K562 (cell line): ENCODE measurements at regions not wholly inside any gene's neighbourhood (a gene's known extent, or its start where the extent isn't known, plus 50 kb on each side); places are given as distances from the start of the nearest gene placed in this dataset.

Experiments used
- ATAC-seq: fragments of 200-7000 bp; cut with Tn5 transposase; 3 replicates; pipeline ENCODE4 v1.9.1; 2020; ENCODE audit warnings: moderate library complexity
- BruUV-seq: library from RNA; stranded (reverse); fragments of 400-500 nt; replicated peaks from 2 replicates; lab custom pipeline; 2021; lab: Mats Ljungman, UMichigan
- CTCF ChIA-PET: fragments of 300-600 bp; formaldehyde crosslinking; extraction: SDS; loops from one replicate; lab custom pipeline; 2021; ENCODE audit warnings: low intra/inter-chr PET ratio; lab: Yijun Ruan, JAX
- POLR2A ChIA-PET: fragments of 300-600, 350-650 bp; sonication (Branson Sonifier 250); formaldehyde crosslinking; extraction: SDS; loops from one replicate; lab custom pipeline; 2021; ENCODE audit warnings: antibody characterized with exemption, inconsistent platforms; lab: Yijun Ruan, JAX
- DNase-seq, 4 experiments: peaks; one replicate each; pipeline versions ENCODE4 v3.0.0 to v3.0.0-alpha.2; 2011 to 2018; ENCODE audit warnings: low spot score in 3 of 4, mixed read lengths in 3 of 4; ENCODE audit errors: extremely low read depth in 1 of 4
- FAIRE-seq: peaks from 2 replicates; lab custom pipeline; 2011; peaks lifted over from hg19 to GRCh38; lab: Jason Lieb, UNC
- H2AFZ ChIP-seq: 2 replicates; pipeline ENCODE4 v1.6.0; 2011; ENCODE audit warnings: low read depth, low read length, control low read depth, inconsistent platforms
- H3K27ac ChIP-seq: fragments of 200-600 bp; 3 replicates; pipeline ENCODE4 v1.8.0; 2011; ENCODE audit warnings: low read depth, mild to moderate bottlenecking, control low read depth, inconsistent platforms, low read length, moderate library complexity, mixed read lengths; ENCODE audit errors: extremely low read depth
- H3K27me3 ChIP-seq, 2 experiments: fragments of 300-600 bp in 1 of 2; 2 replicates in 1 of 2; 3 replicates in 1 of 2; pipeline versions ENCODE4 v1.6.0 to v1.8.0; 2011; ENCODE audit warnings: inconsistent platforms in 2 of 2, low read length in 2 of 2, mild to moderate bottlenecking in 1 of 2, mixed read lengths in 1 of 2, moderate library complexity in 1 of 2; ENCODE audit not compliant: control insufficient read depth in 2 of 2, insufficient read depth in 2 of 2
- H3K36me3 ChIP-seq: fragments of 300-600 bp; 3 replicates; pipeline ENCODE4 v1.8.0; 2011; ENCODE audit warnings: mild to moderate bottlenecking, low read length, inconsistent platforms; ENCODE audit not compliant: control insufficient read depth, insufficient read depth
- H3K4me1 ChIP-seq, 2 experiments: fragments of 200-600 bp in 1 of 2; replicated peaks in 1 of 2; 2 replicates in 1 of 2; 3 replicates in 1 of 2; pipeline versions ENCODE4 v1.5.1 to v1.8.0; 2011; ENCODE audit warnings: inconsistent platforms in 2 of 2, low read length in 2 of 2, mild to moderate bottlenecking in 1 of 2, mixed read lengths in 1 of 2, moderate library complexity in 1 of 2; ENCODE audit not compliant: control insufficient read depth in 2 of 2, insufficient read depth in 2 of 2
- H3K4me2 ChIP-seq: 2 replicates; pipeline ENCODE4 v1.6.1; 2011; ENCODE audit warnings: low read length, control low read depth, inconsistent platforms, mixed read lengths; ENCODE audit not compliant: insufficient read depth
- H3K4me3 ChIP-seq: fragments of 200-600 bp; sonication (generic), shearing (Covaris generic); 2 replicates; pipeline ENCODE4 v1.5.1; 2016; ENCODE audit warnings: control low read depth, inconsistent platforms
- H3K79me2 ChIP-seq: fragments of 200-600 bp; 3 replicates; pipeline ENCODE4 v1.8.0; 2011; ENCODE audit warnings: low read length, inconsistent platforms; ENCODE audit not compliant: control insufficient read depth, insufficient read depth
- H3K9ac ChIP-seq, 2 experiments: 2 replicates each; pipeline versions ENCODE4 v1.6.0 to v1.6.1; 2011; ENCODE audit warnings: low read depth in 2 of 2, low read length in 2 of 2, control low read depth in 1 of 2, inconsistent platforms in 1 of 2, mild to moderate bottlenecking in 1 of 2, mixed read lengths in 1 of 2; ENCODE audit not compliant: insufficient read depth in 1 of 2
- H3K9me1 ChIP-seq: one replicate; pipeline ENCODE4 v1.6.0; 2011; ENCODE audit warnings: inconsistent platforms, mild to moderate bottlenecking, low read length, moderate library complexity; ENCODE audit not compliant: control insufficient read depth, insufficient read depth
- H3K9me3 ChIP-seq: replicated peaks from 2 replicates; pipeline ENCODE4 v1.5.1; 2011; ENCODE audit warnings: low read depth, low read length, inconsistent platforms; ENCODE audit not compliant: control insufficient read depth, insufficient read depth
- H4K20me1 ChIP-seq: replicated peaks from 2 replicates; pipeline ENCODE4 v1.6.1; 2011; ENCODE audit warnings: low read length, inconsistent platforms, mixed read lengths; ENCODE audit not compliant: control insufficient read depth, insufficient read depth
- CREB3 ChIP-seq: fragments of 450-650 bp; conservative IDR thresholded peaks from 2 replicates; pipeline ENCODE4 v1.6.1; 2016; ENCODE audit warnings: missing genetic modification characterization, low read depth, mild to moderate bottlenecking, missing compliant biosample characterization, moderate library complexity
- KLF16 ChIP-seq: IDR thresholded peaks from 2 replicates; pipeline ENCODE4 v1.6.1; 2016; ENCODE audit warnings: antibody characterized with exemption
- MYNN ChIP-seq, 2 experiments: sonication (generic); formaldehyde crosslinking in 1 of 2; IDR thresholded peaks; 2 replicates each; pipeline versions ENCODE4 v1.5.0 to v1.6.1; 2016 to 2020; ENCODE audit warnings: antibody characterized with exemption in 1 of 2, missing genetic modification reagents in 1 of 2
- NFE2 ChIP-seq: IDR thresholded peaks from 2 replicates; pipeline ENCODE4 v1.6.1; 2014; ENCODE audit warnings: antibody characterized with exemption, low read depth
- PHB ChIP-seq: fragments of 250-450 bp; sonication (Bioruptor Pico); IDR thresholded peaks from 2 replicates; pipeline ENCODE4 v1.5.0; 2021
- POU5F1 ChIP-seq: fragments of 150-350 bp; IDR thresholded peaks from 2 replicates; pipeline ENCODE4 v1.6.1; 2014; ENCODE audit warnings: borderline replicate concordance, low read length, low read depth, mild to moderate bottlenecking; ENCODE audit not compliant: partially characterized antibody
- ZNF146 ChIP-seq: IDR thresholded peaks from one replicate; pipeline ENCODE4 v1.6.1; 2018; ENCODE audit warnings: missing compliant biosample characterization; ENCODE audit not compliant: unreplicated experiment
- ZNF445 ChIP-seq: fragments of 250-450 bp; sonication (Bioruptor Pico); IDR thresholded peaks from 2 replicates; pipeline ENCODE4 v1.4.0; 2020; ENCODE audit warnings: low read depth, mild to moderate bottlenecking, moderate library complexity
- WGBS: fragments of 100-300 bp; shearing (Covaris generic); methylation state at CpG from one replicate; pipeline ENCODE4 v1.1.6; 2016; ENCODE audit warnings: low coverage, mixed read lengths; ENCODE audit not compliant: insufficient coverage; ENCODE audit errors: missing lambda C conversion rate; 5-methylcytosine and 5-hydroxymethylcytosine counted together
- in situ Hi-C: fragments of 300-500 bp; cut with MboI; formaldehyde crosslinking; loops from 4 replicates; pipeline ENCODE4 v1.15.0; 2018; ENCODE audit warnings: inconsistent platforms, mixed read lengths
- intact Hi-C: fragments of 100-400 bp; cut with micrococcal nuclease; formaldehyde crosslinking; loops from 2 replicates; pipeline ENCODE4 v1.14.2; 2022

- no peak for FAIRE-seq
- in situ Hi-C loops: no loop called here
- no TSS peak for BruUV-seq
- Histone ChIP-seq H3K79me2 (no peaks in the 10 kb centered on the region), H3K9ac (no peak overlapping the region), H3K9me3 (no peaks in the 10 kb centered on the region), H3K27ac (no peak overlapping the region), H3K4me1 (no peaks in the 10 kb centered on the region)
- 9% methylated on average over 2 of the region's 2 CpGs for WGBS
- no peak for ATAC-seq
- TF ChIP-seq ZNF445 (no peak), CREB3 (tag) (no peak), NFE2 (no peak), MYNN (IDR thresholded peaks at IDR 0.05) (no peak), MYNN (CRISPR knock-in tag; IDR thresholded peaks at IDR 0.05) (no peak), PHB (CRISPR knock-in tag) (no peak), ZNF146 (CRISPR knock-in tag) (no peak), POU5F1 (no peak), KLF16 (no peak)
- TF ChIP-seq, all 486 proteins: peak for 0
- no peak for DNase-seq
- H3K36me3 ChIP-seq: no peaks in the 10 kb centered on the region
- no peaks in the 10 kb centered on the region for H3K27me3 ChIP-seq
- H2AFZ ChIP-seq: no peak overlapping the region
- ChIA-PET POLR2A (no interaction called here), CTCF (no interaction called here)
- intact Hi-C loops: no loop called here
- no peaks in the 10 kb centered on the region for H4K20me1 ChIP-seq
- no peaks in the 10 kb centered on the region for H3K9me1 ChIP-seq
- no peak overlapping the region for H3K4me3 ChIP-seq
- no peak overlapping the region for H3K4me2 ChIP-seq
These were observed 229.2 kb upstream of the MME start for GRCh38 chr3:154850921-154851320.
